ENCODE measurements at regions not wholly inside any gene's neighbourhood (a gene's known extent, or its start where the extent isn't known, plus 50 kb on each side); places are given as distances from the start of the nearest gene placed in this dataset.

DNA sequence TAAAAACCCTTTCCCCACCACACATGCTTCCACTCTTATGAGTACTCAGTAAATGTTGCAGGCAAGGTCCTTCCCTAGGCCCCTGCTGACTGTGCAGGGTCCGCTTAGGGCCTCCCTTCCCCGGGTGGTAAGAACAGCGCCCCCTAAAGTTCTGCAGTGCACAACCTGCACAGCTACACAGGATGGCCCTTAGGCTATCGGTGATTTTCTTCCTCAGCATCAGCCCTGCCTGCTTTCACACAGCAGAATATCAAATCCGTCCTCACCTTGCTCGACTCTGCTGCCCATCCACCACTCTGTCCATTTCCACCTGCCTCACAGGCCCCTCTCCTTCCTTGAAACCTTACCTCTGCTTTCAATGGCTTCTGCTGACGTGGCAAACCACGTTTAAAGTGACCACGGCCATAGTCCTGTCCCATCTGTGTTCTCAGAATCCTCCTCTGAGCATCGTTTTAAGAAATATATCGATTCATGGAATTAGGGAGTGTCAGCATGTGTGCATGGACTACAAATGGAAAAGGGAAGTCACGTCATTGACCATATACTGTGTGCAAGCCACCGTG lies 51.4 kb upstream of the TMEM132E start:
- TF ChIP-seq, protein P1, sequence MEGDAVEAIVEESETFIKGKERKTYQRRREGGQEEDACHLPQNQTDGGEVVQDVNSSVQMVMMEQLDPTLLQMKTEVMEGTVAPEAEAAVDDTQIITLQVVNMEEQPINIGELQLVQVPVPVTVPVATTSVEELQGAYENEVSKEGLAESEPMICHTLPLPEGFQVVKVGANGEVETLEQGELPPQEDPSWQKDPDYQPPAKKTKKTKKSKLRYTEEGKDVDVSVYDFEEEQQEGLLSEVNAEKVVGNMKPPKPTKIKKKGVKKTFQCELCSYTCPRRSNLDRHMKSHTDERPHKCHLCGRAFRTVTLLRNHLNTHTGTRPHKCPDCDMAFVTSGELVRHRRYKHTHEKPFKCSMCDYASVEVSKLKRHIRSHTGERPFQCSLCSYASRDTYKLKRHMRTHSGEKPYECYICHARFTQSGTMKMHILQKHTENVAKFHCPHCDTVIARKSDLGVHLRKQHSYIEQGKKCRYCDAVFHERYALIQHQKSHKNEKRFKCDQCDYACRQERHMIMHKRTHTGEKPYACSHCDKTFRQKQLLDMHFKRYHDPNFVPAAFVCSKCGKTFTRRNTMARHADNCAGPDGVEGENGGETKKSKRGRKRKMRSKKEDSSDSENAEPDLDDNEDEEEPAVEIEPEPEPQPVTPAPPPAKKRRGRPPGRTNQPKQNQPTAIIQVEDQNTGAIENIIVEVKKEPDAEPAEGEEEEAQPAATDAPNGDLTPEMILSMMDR (IDR thresholded peaks at IDR 0.05; ENCODE audit: insufficient read depth, low read depth, low read length): no peak
- TF ChIP-seq EZH2 (IDR thresholded peaks at IDR 0.05; ENCODE audit: insufficient read depth, low read length): no peak
